Uterus (tissue), 3 donors: ENCODE measurements at regions not wholly inside any gene's neighbourhood (a gene's known extent, or its start where the extent isn't known, plus 50 kb on each side); places are given as distances from the start of the nearest gene placed in this dataset.

ENCODE experiments used
- DNase-seq, 2 donors: peaks; one replicate each; pipeline ENCODE4 v3.0.0-alpha.2; 2019 to 2020
- H3K27ac ChIP-seq, 2 donors: fragments of 200-600 bp; sonication (generic); 1 replicate in 1 of 2; 2 replicates in 1 of 2; pipeline ENCODE4 v1.5.1; 2016 to 2018
- H3K27me3 ChIP-seq, 2 donors: fragments of 200-600 bp; sonication (generic); one replicate each; pipeline ENCODE4 v1.5.1; 2018 to 2019; ENCODE audit warnings: control low read depth in 1 of 2
- H3K36me3 ChIP-seq, 2 donors: fragments of 200-600 bp; sonication (generic); one replicate each; pipeline ENCODE4 v1.5.1; 2019; ENCODE audit warnings: control low read depth in 1 of 2
- H3K4me1 ChIP-seq, 2 donors: fragments of 200-600 bp; sonication (generic); one replicate each; pipeline ENCODE4 v1.5.1; 2018 to 2019; ENCODE audit warnings: control low read depth in 1 of 2
- H3K4me3 ChIP-seq, 2 donors: fragments of 200-600 bp; sonication (generic); 1 replicate in 1 of 2; 2 replicates in 1 of 2; pipeline ENCODE4 v1.5.1; 2018 to 2019; ENCODE audit warnings: mild to moderate bottlenecking in 1 of 2
- H3K9me3 ChIP-seq, 2 donors: fragments of 200-600 bp; sonication (generic); one replicate each; pipeline ENCODE4 v1.5.1; 2019; ENCODE audit warnings: control low read depth in 1 of 2
- CTCF ChIP-seq, 4 experiments: fragments of 200-600 bp in 2 of 4; fragments of 450-650 bp in 2 of 4; sonication (generic) in 2 of 4; IDR thresholded peaks; one replicate each; pipeline ENCODE4 v1.5.1; 2016 to 2019; ENCODE audit warnings: antibody characterized with exemption in 4 of 4, mild to moderate bottlenecking in 2 of 4, moderate library complexity in 1 of 4
- POLR2A ChIP-seq, 2 donors: fragments of 450-650 bp; IDR thresholded peaks; one replicate each; pipeline ENCODE4 v1.6.1; 2016; ENCODE audit warnings: antibody characterized with exemption in 2 of 2, mild to moderate bottlenecking in 1 of 2, moderate library complexity in 1 of 2
- intact Hi-C: fragments of 100-400 bp; cut with DNase I; formaldehyde crosslinking; loops from one replicate; pipeline ENCODE4 v1.15.1; 2023; ENCODE audit warnings: low total_unique reads
- donor health status: DM: yes; HTN: yes; CAD: no.

- Histone ChIP-seq H3K4me1 (no peaks in the 10 kb centered on the region), H3K27ac (no peak overlapping the region), H3K4me3 (no peak overlapping the region), H3K27me3 (no peaks in the 10 kb centered on the region), H3K9me3 (no peaks in the 10 kb centered on the region), H3K36me3 (no peaks in the 10 kb centered on the region)
- DNase-seq: no peak
- intact Hi-C loops: no loop called here
- TF ChIP-seq POLR2A (IDR thresholded peaks at IDR 0.05): no peak
- TF ChIP-seq CTCF (IDR thresholded peaks at IDR 0.05): no peak
These were observed 544.7 kb upstream of the GBE1 start for GRCh38 chr3:82306189-82306588.

- Histone ChIP-seq H3K4me1 (no peaks in the 10 kb centered on the region), H3K27me3 (no peaks in the 10 kb centered on the region), H3K36me3 (no peaks in the 10 kb centered on the region), H3K4me3 (no peak overlapping the region), H3K9me3 (no peaks in the 10 kb centered on the region), H3K27ac (no peak overlapping the region)
- no peak for DNase-seq
- intact Hi-C loops: no loop called here
- TF ChIP-seq CTCF (IDR thresholded peaks at IDR 0.05) (no peak), POLR2A (IDR thresholded peaks at IDR 0.05) (no peak)
These were observed 533.2 kb upstream of the GBE1 start for GRCh38 chr3:82294609-82295008.

- H3K27me3 ChIP-seq: no peaks in the 10 kb centered on the region
- no peak overlapping the region for H3K4me3 ChIP-seq
- intact Hi-C loops: no loop called here
- TF ChIP-seq POLR2A (IDR thresholded peaks at IDR 0.05): no peak
- TF ChIP-seq CTCF (IDR thresholded peaks at IDR 0.05): no peak
- H3K9me3 ChIP-seq: no peaks in the 10 kb centered on the region
- no peak overlapping the region for H3K27ac ChIP-seq
- no peaks in the 10 kb centered on the region for H3K36me3 ChIP-seq
- no peaks in the 10 kb centered on the region for H3K4me1 ChIP-seq
- DNase-seq: no peak
These were observed 532.4 kb upstream of the GBE1 start for GRCh38 chr3:82293867-82294266.

- DNase-seq: no peak
- Histone ChIP-seq H3K9me3 (no peaks in the 10 kb centered on the region), H3K4me1 (no peaks in the 10 kb centered on the region), H3K27ac (no peak overlapping the region), H3K27me3 (no peaks in the 10 kb centered on the region), H3K36me3 (no peaks in the 10 kb centered on the region), H3K4me3 (no peak overlapping the region)
- intact Hi-C loops: no loop called here
- TF ChIP-seq POLR2A (IDR thresholded peaks at IDR 0.05) (no peak), CTCF (IDR thresholded peaks at IDR 0.05) (no peak)
These were observed 532.0 kb upstream of the GBE1 start for GRCh38 chr3:82293435-82293834.

- intact Hi-C loops: no loop called here
- no peak for TF ChIP-seq CTCF (IDR thresholded peaks at IDR 0.05)
- TF ChIP-seq POLR2A (IDR thresholded peaks at IDR 0.05): no peak
- H3K4me1 ChIP-seq: no peaks in the 10 kb centered on the region
These were observed 526.1 kb upstream of the GBE1 start for GRCh38 chr3:82287562-82287961.

More at GRCh38 chr3:82287562-82287961, 526.1 kb upstream of the GBE1 start:
- H3K27ac ChIP-seq: no peak overlapping the region
- no peak for DNase-seq
- H3K4me3 ChIP-seq: no peak overlapping the region
- no peaks in the 10 kb centered on the region for H3K36me3 ChIP-seq
- no peaks in the 10 kb centered on the region for H3K9me3 ChIP-seq
- no peaks in the 10 kb centered on the region for H3K27me3 ChIP-seq
